ENCODE measurements at regions not wholly inside any gene's neighbourhood (a gene's known extent, or its start where the extent isn't known, plus 50 kb on each side); places are given as distances from the start of the nearest gene placed in this dataset.

DNA sequence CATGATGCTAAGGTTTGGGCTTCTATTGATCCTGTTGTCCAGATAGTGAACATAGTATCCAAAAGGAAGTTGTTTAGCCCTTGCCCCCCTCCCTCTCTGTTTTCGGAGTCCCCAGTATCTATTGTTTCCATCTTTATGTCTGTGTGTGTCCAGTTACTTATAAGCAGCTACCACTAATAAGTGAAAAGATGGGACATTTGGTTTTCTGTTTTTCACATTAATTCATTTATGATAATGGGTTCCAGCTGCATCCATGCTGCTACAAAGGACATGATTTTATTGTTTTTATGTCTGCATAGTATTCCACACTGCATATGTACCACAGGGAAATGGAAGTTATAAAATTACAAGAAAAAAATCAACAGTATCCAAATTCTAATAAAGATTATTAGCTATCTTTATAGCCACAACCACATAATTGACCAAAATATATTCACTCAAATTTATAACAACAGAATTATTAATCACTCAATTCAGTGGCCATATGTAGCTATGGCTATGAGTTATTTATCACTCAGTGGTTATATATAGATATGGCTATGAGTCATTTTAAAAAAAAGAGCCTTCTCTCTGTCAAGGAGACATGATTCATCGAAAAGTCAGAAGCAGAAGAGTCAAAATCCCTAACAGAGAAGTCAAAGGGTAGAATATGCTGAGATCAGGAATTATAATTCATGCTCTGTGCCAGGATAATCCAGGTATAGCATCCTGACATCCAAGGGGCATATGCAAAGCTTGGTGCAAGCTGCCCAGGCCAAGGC lies 367.5 kb downstream of the DEPDC1B start:
- DNase-seq (ENCODE audit: extremely low spot score in 2 of 2), result no peak
- no peaks in the 10 kb centered on the region for H3K27me3 ChIP-seq
- TF ChIP-seq POLR2A (IDR thresholded peaks at IDR 0.05) (no peak), POLR2AphosphoS5 (IDR thresholded peaks at IDR 0.05; ENCODE audit: insufficient read depth in 1 of 2, low read depth in 1 of 2) (no peak)
- TF ChIP-seq, protein P1, sequence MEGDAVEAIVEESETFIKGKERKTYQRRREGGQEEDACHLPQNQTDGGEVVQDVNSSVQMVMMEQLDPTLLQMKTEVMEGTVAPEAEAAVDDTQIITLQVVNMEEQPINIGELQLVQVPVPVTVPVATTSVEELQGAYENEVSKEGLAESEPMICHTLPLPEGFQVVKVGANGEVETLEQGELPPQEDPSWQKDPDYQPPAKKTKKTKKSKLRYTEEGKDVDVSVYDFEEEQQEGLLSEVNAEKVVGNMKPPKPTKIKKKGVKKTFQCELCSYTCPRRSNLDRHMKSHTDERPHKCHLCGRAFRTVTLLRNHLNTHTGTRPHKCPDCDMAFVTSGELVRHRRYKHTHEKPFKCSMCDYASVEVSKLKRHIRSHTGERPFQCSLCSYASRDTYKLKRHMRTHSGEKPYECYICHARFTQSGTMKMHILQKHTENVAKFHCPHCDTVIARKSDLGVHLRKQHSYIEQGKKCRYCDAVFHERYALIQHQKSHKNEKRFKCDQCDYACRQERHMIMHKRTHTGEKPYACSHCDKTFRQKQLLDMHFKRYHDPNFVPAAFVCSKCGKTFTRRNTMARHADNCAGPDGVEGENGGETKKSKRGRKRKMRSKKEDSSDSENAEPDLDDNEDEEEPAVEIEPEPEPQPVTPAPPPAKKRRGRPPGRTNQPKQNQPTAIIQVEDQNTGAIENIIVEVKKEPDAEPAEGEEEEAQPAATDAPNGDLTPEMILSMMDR (IDR thresholded peaks at IDR 0.05), result no peak
- intact Hi-C loops (cut with DNase I), result no loop called here
- no peak overlapping the region for H3K27ac ChIP-seq
- no peaks in the 10 kb centered on the region for H3K4me1 ChIP-seq
- no peaks in the 10 kb centered on the region for H3K36me3 ChIP-seq
- no peaks in the 10 kb centered on the region for H3K9me3 ChIP-seq
- no peak overlapping the region for H3K4me3 ChIP-seq

DNA sequence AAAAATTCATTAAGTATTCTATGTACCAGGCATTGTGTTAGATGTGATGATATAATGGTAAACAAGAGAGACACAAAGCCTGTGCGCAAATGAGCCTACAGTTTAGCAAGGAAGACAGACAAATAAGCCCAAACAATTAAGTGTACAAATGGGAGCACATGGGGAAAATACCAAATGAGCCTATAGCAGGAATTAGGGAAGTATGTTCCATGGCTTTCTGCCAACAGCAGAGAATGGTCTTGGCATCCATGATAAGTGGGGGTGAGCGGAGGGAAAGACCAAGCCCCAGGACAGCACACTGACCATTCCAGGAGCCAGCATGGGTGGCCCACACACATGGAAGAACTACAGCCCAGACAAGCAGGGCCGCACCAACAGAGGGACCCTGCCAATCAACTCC lies 369.7 kb downstream of the DEPDC1B start:
- DNase-seq (ENCODE audit: extremely low spot score in 2 of 2), result no peak
- intact Hi-C loops (cut with DNase I), result no loop called here
- Histone ChIP-seq H3K4me1 (no peaks in the 10 kb centered on the region), H3K27me3 (no peaks in the 10 kb centered on the region), H3K9me3 (no peaks in the 10 kb centered on the region), H3K27ac (no peak overlapping the region), H3K36me3 (no peaks in the 10 kb centered on the region), H3K4me3 (no peak overlapping the region)
- TF ChIP-seq, protein P1 (IDR thresholded peaks at IDR 0.05), result no peak
- TF ChIP-seq POLR2A (IDR thresholded peaks at IDR 0.05), result no peak
- TF ChIP-seq POLR2AphosphoS5 (IDR thresholded peaks at IDR 0.05; ENCODE audit: insufficient read depth in 1 of 2, low read depth in 1 of 2), result no peak

DNA sequence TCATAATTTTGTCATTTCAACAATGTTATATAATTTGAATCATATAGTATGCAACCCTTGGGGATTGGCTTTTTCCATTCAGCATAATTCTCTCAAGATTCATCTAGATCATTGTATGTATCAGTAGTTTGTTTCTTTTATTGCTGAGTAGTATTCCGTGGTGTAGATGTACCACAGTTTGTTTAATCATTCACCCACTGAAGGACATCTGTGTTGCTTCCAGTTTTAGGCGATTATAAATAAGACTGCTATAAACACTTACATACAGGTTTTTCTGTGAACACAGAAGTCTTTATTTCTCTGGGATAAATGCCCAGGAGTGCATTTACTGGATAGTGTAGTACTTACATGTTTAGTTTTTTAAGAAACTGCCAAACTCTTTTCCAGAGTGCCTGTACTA lies 374.1 kb downstream of the DEPDC1B start:
- Histone ChIP-seq H3K27ac (no peak overlapping the region), H3K9me3 (no peaks in the 10 kb centered on the region), H3K36me3 (no peaks in the 10 kb centered on the region), H3K4me1 (no peaks in the 10 kb centered on the region), H3K4me3 (no peak overlapping the region), H3K27me3 (no peaks in the 10 kb centered on the region)
- TF ChIP-seq, protein P1 (IDR thresholded peaks at IDR 0.05), result no peak
- no peak for TF ChIP-seq POLR2AphosphoS5 (IDR thresholded peaks at IDR 0.05; ENCODE audit: insufficient read depth in 1 of 2, low read depth in 1 of 2)
- no peak for TF ChIP-seq POLR2A (IDR thresholded peaks at IDR 0.05)
- intact Hi-C loops (cut with DNase I), result no loop called here
- DNase-seq (ENCODE audit: extremely low spot score in 2 of 2), result no peak

DNA sequence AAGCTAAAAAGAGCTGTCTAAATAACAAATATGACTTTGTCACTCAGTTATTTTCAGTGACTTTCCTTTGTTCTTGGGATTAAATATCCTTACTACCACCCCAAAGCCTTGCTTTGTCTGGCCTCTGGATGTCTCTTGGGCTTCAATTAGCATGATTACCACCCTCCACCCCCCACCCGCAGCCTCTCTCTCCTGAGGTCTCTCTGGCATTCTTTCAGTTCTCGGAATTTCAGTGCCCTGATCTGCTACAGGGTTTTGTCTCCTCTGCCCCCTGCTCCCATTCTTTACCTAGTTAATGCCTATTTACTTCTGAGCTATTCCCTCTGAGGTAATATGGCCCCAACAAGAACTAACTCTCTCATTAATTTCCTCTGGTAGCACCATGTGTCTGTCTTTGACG lies 376.4 kb downstream of the DEPDC1B start:
- DNase-seq (ENCODE audit: extremely low spot score in 2 of 2), result no peak
- TF ChIP-seq POLR2A (IDR thresholded peaks at IDR 0.05) (no peak), POLR2AphosphoS5 (IDR thresholded peaks at IDR 0.05; ENCODE audit: insufficient read depth in 1 of 2, low read depth in 1 of 2) (no peak)
- TF ChIP-seq, protein P1 (IDR thresholded peaks at IDR 0.05), result no peak
- no peaks in the 10 kb centered on the region for H3K36me3 ChIP-seq
- no peak overlapping the region for H3K27ac ChIP-seq
- peaks cover 5% of the 10 kb centered on the region for H3K9me3 ChIP-seq
- H3K4me3 ChIP-seq, result no peak overlapping the region
- no peaks in the 10 kb centered on the region for H3K27me3 ChIP-seq
- H3K4me1 ChIP-seq, result no peaks in the 10 kb centered on the region
- intact Hi-C loops (cut with DNase I), result no loop called here

DNA sequence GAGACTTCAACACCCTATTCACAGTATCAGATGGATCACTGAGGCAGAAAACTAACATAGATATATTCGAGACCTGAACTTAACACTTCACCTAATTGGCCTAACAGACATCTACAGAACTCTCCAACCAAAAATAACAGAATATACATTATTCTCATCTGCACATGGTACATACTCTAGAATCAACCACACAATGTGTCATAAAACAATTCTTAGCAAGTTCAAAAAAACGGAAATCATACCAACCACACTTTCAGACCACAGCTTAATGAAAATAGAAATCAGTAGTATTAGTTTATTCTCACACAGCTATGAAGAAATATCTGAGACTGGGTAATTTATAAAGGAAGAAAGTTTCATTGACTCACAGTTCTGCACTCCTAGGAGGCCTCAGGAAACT lies 387.9 kb downstream of the DEPDC1B start:
- no peaks in the 10 kb centered on the region for H3K4me1 ChIP-seq
- no peak for DNase-seq (ENCODE audit: extremely low spot score in 2 of 2)
- no peaks in the 10 kb centered on the region for H3K27me3 ChIP-seq
- H3K36me3 ChIP-seq, result no peaks in the 10 kb centered on the region
- H3K27ac ChIP-seq, result no peak overlapping the region
- H3K4me3 ChIP-seq, result no peak overlapping the region
- intact Hi-C loops (cut with DNase I), result no loop called here
- no peaks in the 10 kb centered on the region for H3K9me3 ChIP-seq
- TF ChIP-seq POLR2AphosphoS5 (IDR thresholded peaks at IDR 0.05; ENCODE audit: insufficient read depth in 1 of 2, low read depth in 1 of 2) (no peak), POLR2A (IDR thresholded peaks at IDR 0.05) (no peak)
- TF ChIP-seq, protein P1 (IDR thresholded peaks at IDR 0.05), result no peak
